Cardiac muscle cell (in vitro differentiated cells and primary cell): ENCODE measurements at regions not wholly inside any gene's neighbourhood (a gene's known extent, or its start where the extent isn't known, plus 50 kb on each side); places are given as distances from the start of the nearest gene placed in this dataset.

ENCODE experiments used
- DNase-seq, 2 donors: peaks; one replicate each; pipeline versions ENCODE4 v3.0.0 to v3.0.0-alpha.2; 2010 to 2017; ENCODE audit warnings: low read depth in 1 of 2, low spot score in 1 of 2
- H3K27ac ChIP-seq: fragments of 200-600 bp; sonication (generic); 2 replicates; pipeline ENCODE4 v1.5.1; 2016
- H3K27me3 ChIP-seq: fragments of 200-600 bp; sonication (generic); 2 replicates; pipeline ENCODE4 v1.6.0; 2016; ENCODE audit warnings: control low read depth
- H3K36me3 ChIP-seq: fragments of 200-600 bp; sonication (generic); 2 replicates; pipeline ENCODE4 v1.5.1; 2016; ENCODE audit warnings: control low read depth
- H3K4me1 ChIP-seq: fragments of 200-600 bp; sonication (generic); 2 replicates; pipeline ENCODE4 v1.8.1; 2017; ENCODE audit warnings: low read depth, mild to moderate bottlenecking, mixed run types
- H3K4me3 ChIP-seq: fragments of 200-600 bp; sonication (generic); 2 replicates; pipeline ENCODE4 v1.5.1; 2016; ENCODE audit warnings: mild to moderate bottlenecking
- H3K9me3 ChIP-seq: fragments of 200-600 bp; sonication (generic); 2 replicates; pipeline ENCODE4 v1.5.1; 2017; ENCODE audit warnings: low read depth, mild to moderate bottlenecking, control low read depth
- CTCF ChIP-seq: IDR thresholded peaks from 2 replicates; pipeline ENCODE4 v1.5.1; 2012; ENCODE audit warnings: low read depth, mild to moderate bottlenecking, low read length

DNA sequence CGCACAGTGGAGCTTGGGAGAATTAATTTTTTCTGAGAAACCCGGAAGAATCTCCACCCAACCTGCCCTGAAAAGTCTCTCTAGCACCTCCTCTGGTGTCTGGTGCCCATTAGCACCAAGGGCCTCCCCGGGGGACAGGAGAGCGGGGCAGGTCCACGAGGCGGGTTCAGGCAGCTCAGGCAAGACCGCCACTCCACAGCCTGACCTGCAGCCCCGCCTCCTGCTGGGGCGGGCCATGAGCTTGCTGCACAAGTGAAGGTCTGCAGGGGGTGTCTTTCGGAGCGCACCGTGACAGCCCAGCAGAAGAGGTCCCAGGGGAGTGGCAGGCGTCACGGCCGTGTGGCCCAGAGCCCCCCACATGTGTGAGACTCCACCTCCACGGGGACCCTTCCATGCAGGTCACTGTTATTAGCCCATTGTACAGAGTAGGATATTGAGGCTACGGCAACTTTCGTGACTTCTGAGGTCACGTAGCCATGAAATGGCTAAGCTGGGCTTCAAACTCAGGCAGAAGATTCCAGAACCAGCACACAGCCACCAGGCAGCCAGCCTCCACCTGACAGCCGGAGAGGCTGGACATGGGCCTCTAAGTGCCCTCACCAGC is 63.9 kb upstream of the SLCO4A1 start:
- H3K27ac ChIP-seq, result no peak overlapping the region
- no peak for TF ChIP-seq CTCF
- H3K27me3 ChIP-seq, result no peaks in the 10 kb centered on the region
- H3K4me1 ChIP-seq, result no peaks in the 10 kb centered on the region
- H3K4me3 ChIP-seq, result no peak overlapping the region
- H3K36me3 ChIP-seq, result peaks cover 3% of the 10 kb centered on the region
- DNase-seq, result no peak
- no peaks in the 10 kb centered on the region for H3K9me3 ChIP-seq

DNA sequence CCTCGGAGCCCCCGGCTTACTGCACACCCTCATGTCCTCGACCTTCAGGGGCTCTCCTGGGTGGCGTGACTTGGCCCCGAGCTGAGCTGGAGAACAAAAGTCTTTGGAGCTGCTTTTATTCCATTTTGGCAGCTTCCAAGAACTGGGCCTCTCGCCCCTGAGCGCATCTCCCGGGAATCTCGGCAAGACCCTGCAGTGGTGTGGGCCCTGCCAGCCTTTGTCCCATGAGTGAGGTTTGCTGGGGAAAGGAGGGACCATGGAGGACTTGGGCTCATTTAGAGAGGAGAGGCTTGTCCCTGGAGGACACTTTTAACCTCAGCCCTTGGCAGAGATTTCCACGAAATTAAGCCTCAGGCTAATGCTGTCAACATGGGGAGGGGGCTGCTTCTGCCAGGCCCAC is 62.3 kb upstream of the SLCO4A1 start:
- H3K4me1 ChIP-seq, result no peaks in the 10 kb centered on the region

DNA sequence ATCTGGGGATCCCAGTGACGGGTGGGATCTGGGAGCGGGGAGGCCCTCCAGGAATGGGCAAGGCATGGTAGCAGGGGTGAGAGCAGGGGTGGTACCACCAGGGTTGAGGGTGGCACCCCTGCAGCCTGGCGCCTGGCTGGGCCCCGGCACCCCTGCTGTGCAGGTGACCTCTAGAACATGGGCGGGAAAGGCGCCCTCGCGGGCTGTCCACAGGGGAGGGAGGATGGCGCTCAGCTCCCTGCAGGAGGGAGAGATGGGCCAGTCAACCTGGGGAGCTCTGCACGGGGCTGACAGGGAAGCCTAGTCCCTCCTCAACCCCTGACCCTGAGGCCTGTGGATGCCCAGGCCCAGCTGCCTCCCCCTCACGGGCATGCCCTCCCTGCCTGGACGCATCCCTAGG is 61.6 kb upstream of the SLCO4A1 start:
- DNase-seq, result no peak

More for the DNA sequence above, 62.3 kb upstream of the SLCO4A1 start:
- Histone ChIP-seq H3K9me3 (no peaks in the 10 kb centered on the region), H3K27ac (no peak overlapping the region), H3K4me3 (no peak overlapping the region), H3K27me3 (no peaks in the 10 kb centered on the region), H3K36me3 (no peaks in the 10 kb centered on the region)
- TF ChIP-seq CTCF, result no peak
- DNase-seq, result no peak

GRCh38 chr20:62581308-62581707 is 61.0 kb upstream of the SLCO4A1 start:
- Histone ChIP-seq H3K9me3 (no peaks in the 10 kb centered on the region), H3K27ac (no peak overlapping the region), H3K36me3 (no peaks in the 10 kb centered on the region), H3K4me3 (no peak overlapping the region), H3K27me3 (no peaks in the 10 kb centered on the region), H3K4me1 (no peaks in the 10 kb centered on the region)
- TF ChIP-seq CTCF, result no peak
- DNase-seq, result no peak

More for the DNA sequence above, 61.6 kb upstream of the SLCO4A1 start:
- Histone ChIP-seq H3K4me3 (no peak overlapping the region), H3K9me3 (no peaks in the 10 kb centered on the region), H3K4me1 (no peaks in the 10 kb centered on the region), H3K27ac (no peak overlapping the region), H3K27me3 (no peaks in the 10 kb centered on the region), H3K36me3 (no peaks in the 10 kb centered on the region)
- no peak for TF ChIP-seq CTCF

DNA sequence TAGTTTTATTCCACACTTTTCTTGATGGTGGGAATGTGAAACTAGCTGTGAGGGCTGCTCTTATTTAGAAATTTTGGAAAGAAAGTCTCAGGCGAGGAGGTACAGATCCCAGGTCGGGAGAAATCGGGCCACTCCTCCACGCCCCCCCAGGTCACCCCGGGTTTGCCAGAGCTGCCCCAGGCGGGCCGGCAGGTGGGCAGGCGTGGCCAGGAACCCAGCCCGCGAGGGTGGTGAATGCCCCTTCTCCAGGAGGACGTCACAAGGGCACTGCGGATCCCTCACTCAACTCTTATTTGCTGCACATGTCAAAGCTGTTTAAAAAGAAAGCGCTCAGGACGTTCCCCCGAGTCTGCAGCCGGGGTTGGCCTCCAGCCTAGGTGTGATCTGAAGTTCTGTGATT is 60.5 kb upstream of the SLCO4A1 start:
- H3K4me3 ChIP-seq, result no peak overlapping the region
- no peaks in the 10 kb centered on the region for H3K27me3 ChIP-seq
- H3K4me1 ChIP-seq, result no peaks in the 10 kb centered on the region
- no peaks in the 10 kb centered on the region for H3K9me3 ChIP-seq
- no peak for TF ChIP-seq CTCF
- no peak overlapping the region for H3K27ac ChIP-seq
- H3K36me3 ChIP-seq, result no peaks in the 10 kb centered on the region
- no peak for DNase-seq
